ENCODE measurements at regions not wholly inside any gene's neighbourhood (a gene's known extent, or its start where the extent isn't known, plus 50 kb on each side); places are given as distances from the start of the nearest gene placed in this dataset.

- intact Hi-C loops (cut with DNase I): no loop called here
- DNase-seq (ENCODE audit: low spot score): no peak
Measured at GRCh38 chr3:193842029-193842798, 249.2 kb downstream of the OPA1 start.

- DNase-seq (ENCODE audit: low spot score): no peak
- intact Hi-C loops (cut with DNase I): no loop called here
Measured at GRCh38 chr3:193842832-193843473, 249.9 kb downstream of the OPA1 start.

- DNase-seq (ENCODE audit: low spot score): no peak
- intact Hi-C loops (cut with DNase I): no loop called here
Measured at GRCh38 chr3:193843474-193844301, 250.7 kb downstream of the OPA1 start.

- no peak for DNase-seq (ENCODE audit: low spot score)
- intact Hi-C loops (cut with DNase I): no loop called here
Measured at GRCh38 chr3:193844472-193844871, 251.5 kb downstream of the OPA1 start.

- intact Hi-C loops (cut with DNase I): no loop called here
- no peak for DNase-seq (ENCODE audit: low spot score)
Measured at GRCh38 chr3:193845144-193845543, 252.1 kb downstream of the OPA1 start.

GRCh38 chr3:193846569-193846968, 253.6 kb downstream of the OPA1 start:
- intact Hi-C loops (cut with DNase I): no loop called here
- no peak for DNase-seq (ENCODE audit: low spot score)

GRCh38 chr3:193847402-193847801, 254.4 kb downstream of the OPA1 start:
- intact Hi-C loops (cut with DNase I): no loop called here
- no peak for DNase-seq (ENCODE audit: low spot score)

GRCh38 chr3:193848547-193848946, 255.5 kb downstream of the OPA1 start:
- intact Hi-C loops (cut with DNase I): no loop called here

GRCh38 chr3:193850084-193850619, 257.1 kb downstream of the OPA1 start:
- intact Hi-C loops (cut with DNase I): no loop called here
- no peak for DNase-seq (ENCODE audit: low spot score)

More at GRCh38 chr3:193848547-193848946, 255.5 kb downstream of the OPA1 start:
- no peak for DNase-seq (ENCODE audit: low spot score)

GRCh38 chr3:193851428-193851847, 258.4 kb downstream of the OPA1 start:
- intact Hi-C loops (cut with DNase I): no loop called here
- DNase-seq (ENCODE audit: low spot score): no peak

GRCh38 chr3:193851941-193852674, 259.1 kb downstream of the OPA1 start:
- intact Hi-C loops (cut with DNase I): no loop called here
- DNase-seq (ENCODE audit: low spot score): no peak

GRCh38 chr3:193852901-193853300, 259.9 kb downstream of the OPA1 start:
- no peak for DNase-seq (ENCODE audit: low spot score)
- intact Hi-C loops (cut with DNase I): no loop called here

- no peak for DNase-seq (ENCODE audit: low spot score)
- intact Hi-C loops (cut with DNase I): no loop called here
Measured at GRCh38 chr3:193853511-193854219, 260.7 kb downstream of the OPA1 start.

- intact Hi-C loops (cut with DNase I): no loop called here
- no peak for DNase-seq (ENCODE audit: low spot score)
Measured at GRCh38 chr3:193857996-193858395, 265.0 kb downstream of the OPA1 start.

GRCh38 chr3:193859195-193859594, 266.2 kb downstream of the OPA1 start:
- intact Hi-C loops (cut with DNase I): no loop called here
- DNase-seq (ENCODE audit: low spot score): no peak

- intact Hi-C loops (cut with DNase I): loop anchor here (2.0 to 5.0 kb wide), 2 partner anchors 28 to 141 kb away; no protein-coding TSS in a partner anchor
- no peak for DNase-seq (ENCODE audit: low spot score)
Measured at GRCh38 chr3:193861012-193861411, 268.0 kb downstream of the OPA1 start.

GRCh38 chr3:193862843-193863242, 269.8 kb downstream of the OPA1 start:
- intact Hi-C loops (cut with DNase I): loop anchor here (5.0 kb wide), 1 partner anchor 139 kb away; no protein-coding TSS in a partner anchor

GRCh38 chr3:193863657-193864357, 270.8 kb downstream of the OPA1 start:
- intact Hi-C loops (cut with DNase I): loop anchor here (2.0 to 5.0 kb wide), 2 partner anchors 138 to 273 kb away; partner anchors contain the start of gene HES1
- no peak for DNase-seq (ENCODE audit: low spot score)

More at GRCh38 chr3:193862843-193863242, 269.8 kb downstream of the OPA1 start:
- DNase-seq (ENCODE audit: low spot score): no peak
